Gastrocnemius medialis (tissue), 4 donors: ENCODE measurements at regions not wholly inside any gene's neighbourhood (a gene's known extent, or its start where the extent isn't known, plus 50 kb on each side); places are given as distances from the start of the nearest gene placed in this dataset.

Source experiments
- CTCF ChIP-seq, 5 experiments: fragments of 450-650 bp in 3 of 5; fragments of 200-600 bp in 2 of 5; sonication (generic) in 2 of 5; IDR thresholded peaks in 4 of 5; conservative IDR thresholded peaks in 1 of 5; 1 replicate in 4 of 5; 2 replicates in 1 of 5; pipeline ENCODE4 v1.5.1; 2016 to 2019; ENCODE audit warnings: antibody characterized with exemption in 5 of 5, mild to moderate bottlenecking in 3 of 5, moderate library complexity in 3 of 5
- POLR2A ChIP-seq, 2 donors: fragments of 450-650 bp; IDR thresholded peaks; one replicate each; pipeline ENCODE4 v1.6.1; 2017; ENCODE audit warnings: antibody characterized with exemption in 2 of 2, mild to moderate bottlenecking in 2 of 2, moderate library complexity in 2 of 2

- TF ChIP-seq CTCF (IDR thresholded peaks at IDR 0.05 in 4 of 5, conservative IDR thresholded peaks at IDR 0.05 in 1 of 5) = no peak
- no peak for TF ChIP-seq POLR2A (IDR thresholded peaks at IDR 0.05)
Measured at GRCh38 chr4:185915817-185916216, 103.8 kb upstream of the SORBS2 start.
